HUES6 (cell line): ENCODE measurements at regions not wholly inside any gene's neighbourhood (a gene's known extent, or its start where the extent isn't known, plus 50 kb on each side); places are given as distances from the start of the nearest gene placed in this dataset.

Experiments
- H3K27ac ChIP-seq: 2 replicates; pipeline ENCODE4 v1.7.0; 2013; ENCODE audit warnings: low read depth, mild to moderate bottlenecking, low read length, inconsistent platforms
- H3K27me3 ChIP-seq: 2 replicates; pipeline ENCODE4 v1.6.1; 2013; ENCODE audit warnings: low read length; ENCODE audit not compliant: control insufficient read depth, insufficient read depth
- H3K36me3 ChIP-seq: 2 replicates; pipeline ENCODE4 v1.6.1; 2013; ENCODE audit warnings: low read length; ENCODE audit not compliant: control insufficient read depth, insufficient read depth
- H3K4me1 ChIP-seq: 2 replicates; pipeline ENCODE4 v1.6.1; 2013; ENCODE audit warnings: low read length; ENCODE audit not compliant: control insufficient read depth, insufficient read depth
- H3K4me3 ChIP-seq: 2 replicates; pipeline ENCODE4 v1.5.1; 2013; ENCODE audit warnings: low read depth, low read length
- H3K9ac ChIP-seq: one replicate; pipeline ENCODE4 v1.6.1; 2013; ENCODE audit warnings: mild to moderate bottlenecking, low read length
- H3K9me3 ChIP-seq: 2 replicates; pipeline ENCODE4 v1.6.1; 2013; ENCODE audit warnings: low read depth, low read length; ENCODE audit not compliant: control insufficient read depth, insufficient read depth

GRCh38 chr2:234788841-234789240 is 163.0 kb upstream of the SH3BP4 start:
- H3K4me3 ChIP-seq = no peak overlapping the region
- H3K4me1 ChIP-seq = peaks cover 13% of the 10 kb centered on the region
- H3K36me3 ChIP-seq = no peaks in the 10 kb centered on the region
- H3K27me3 ChIP-seq = no peaks in the 10 kb centered on the region
- no peak overlapping the region for H3K27ac ChIP-seq
- H3K9ac ChIP-seq = no peak overlapping the region
- H3K9me3 ChIP-seq = peaks cover 4% of the 10 kb centered on the region

- Histone ChIP-seq H3K4me1 (peaks cover 11% of the 10 kb centered on the region), H3K4me3 (no peak overlapping the region), H3K36me3 (no peaks in the 10 kb centered on the region), H3K27me3 (no peaks in the 10 kb centered on the region), H3K9ac (no peak overlapping the region), H3K27ac (no peak overlapping the region), H3K9me3 (peaks cover 9% of the 10 kb centered on the region)
These were observed 163.4 kb upstream of the SH3BP4 start for GRCh38 chr2:234788381-234788780.

GRCh38 chr2:234787114-234787513 is 164.7 kb upstream of the SH3BP4 start:
- Histone ChIP-seq H3K4me1 (no peaks in the 10 kb centered on the region), H3K27ac (no peak overlapping the region), H3K36me3 (no peaks in the 10 kb centered on the region), H3K4me3 (no peak overlapping the region), H3K27me3 (no peaks in the 10 kb centered on the region), H3K9ac (no peak overlapping the region), H3K9me3 (peaks cover 21% of the 10 kb centered on the region)

- Histone ChIP-seq H3K9ac (no peak overlapping the region), H3K4me1 (peaks cover 34% of the 10 kb centered on the region; the same call in 1 of the 2 replicates)
These were observed 177.9 kb upstream of the SH3BP4 start for GRCh38 chr2:234773764-234774409.

GRCh38 chr2:234773129-234773528 is 178.7 kb upstream of the SH3BP4 start:
- Histone ChIP-seq H3K9me3 (no peaks in the 10 kb centered on the region; the same call in 1 of the 2 replicates), H3K9ac (no peak overlapping the region), H3K27me3 (no peaks in the 10 kb centered on the region), H3K36me3 (no peaks in the 10 kb centered on the region), H3K27ac (no peak overlapping the region), H3K4me3 (no peak overlapping the region), H3K4me1 (peaks cover 34% of the 10 kb centered on the region; the same call in 1 of the 2 replicates)

More at GRCh38 chr2:234773764-234774409, 177.9 kb upstream of the SH3BP4 start:
- H3K4me3 ChIP-seq = no peak overlapping the region
- no peaks in the 10 kb centered on the region; the same call in 1 of the 2 replicates for H3K9me3 ChIP-seq
- no peaks in the 10 kb centered on the region for H3K27me3 ChIP-seq
- no peaks in the 10 kb centered on the region for H3K36me3 ChIP-seq
- no peak overlapping the region for H3K27ac ChIP-seq

- Histone ChIP-seq H3K27ac (no peak overlapping the region), H3K4me1 (peaks cover 34% of the 10 kb centered on the region; the same call in 1 of the 2 replicates), H3K27me3 (no peaks in the 10 kb centered on the region), H3K9ac (no peak overlapping the region), H3K36me3 (no peaks in the 10 kb centered on the region), H3K9me3 (no peaks in the 10 kb centered on the region; the same call in 1 of the 2 replicates), H3K4me3 (no peak overlapping the region)
These were observed 179.1 kb upstream of the SH3BP4 start for GRCh38 chr2:234772733-234773060.

GRCh38 chr2:234771980-234772732 is 179.7 kb upstream of the SH3BP4 start:
- Histone ChIP-seq H3K4me3 (no peak overlapping the region), H3K27me3 (no peaks in the 10 kb centered on the region), H3K9me3 (no peaks in the 10 kb centered on the region; the same call in 1 of the 2 replicates), H3K4me1 (peaks cover 34% of the 10 kb centered on the region; the same call in 1 of the 2 replicates), H3K27ac (no peak overlapping the region), H3K36me3 (no peaks in the 10 kb centered on the region), H3K9ac (no peak overlapping the region)

GRCh38 chr2:234771176-234771575 is 180.6 kb upstream of the SH3BP4 start:
- H3K9ac ChIP-seq = no peak overlapping the region
- no peaks in the 10 kb centered on the region for H3K27me3 ChIP-seq
- peaks cover 34% of the 10 kb centered on the region; the same call in 1 of the 2 replicates for H3K4me1 ChIP-seq
- no peaks in the 10 kb centered on the region; the same call in 1 of the 2 replicates for H3K9me3 ChIP-seq
- H3K27ac ChIP-seq = no peak overlapping the region; the same call in 1 of the 2 replicates
- no peak overlapping the region for H3K4me3 ChIP-seq
- H3K36me3 ChIP-seq = no peaks in the 10 kb centered on the region

- Histone ChIP-seq H3K9me3 (no peaks in the 10 kb centered on the region; the same call in 1 of the 2 replicates), H3K27me3 (no peaks in the 10 kb centered on the region), H3K36me3 (no peaks in the 10 kb centered on the region), H3K27ac (no peak overlapping the region; the same call in 1 of the 2 replicates), H3K4me3 (no peak overlapping the region), H3K4me1 (peaks cover 34% of the 10 kb centered on the region; the same call in 1 of the 2 replicates), H3K9ac (no peak overlapping the region)
These were observed 181.1 kb upstream of the SH3BP4 start for GRCh38 chr2:234770715-234771141.

GRCh38 chr2:234770031-234770506 is 181.7 kb upstream of the SH3BP4 start:
- H3K36me3 ChIP-seq = no peaks in the 10 kb centered on the region
- H3K27me3 ChIP-seq = no peaks in the 10 kb centered on the region
- peaks cover 37% of the 10 kb centered on the region; the same call in 1 of the 2 replicates for H3K4me1 ChIP-seq
- H3K9me3 ChIP-seq = no peaks in the 10 kb centered on the region; the same call in 1 of the 2 replicates
- no peak overlapping the region for H3K9ac ChIP-seq
- no peak overlapping the region for H3K4me3 ChIP-seq
- H3K27ac ChIP-seq = no peak overlapping the region
